Uterus (tissue), 2 donors: ENCODE measurements at regions not wholly inside any gene's neighbourhood (a gene's known extent, or its start where the extent isn't known, plus 50 kb on each side); places are given as distances from the start of the nearest gene placed in this dataset.

Source experiments
- CTCF ChIP-seq, 4 experiments: fragments of 200-600 bp in 2 of 4; fragments of 450-650 bp in 2 of 4; sonication (generic) in 2 of 4; IDR thresholded peaks; one replicate each; pipeline ENCODE4 v1.5.1; 2016 to 2019; ENCODE audit warnings: antibody characterized with exemption in 4 of 4, mild to moderate bottlenecking in 2 of 4, moderate library complexity in 1 of 4
- POLR2A ChIP-seq, 2 donors: fragments of 450-650 bp; IDR thresholded peaks; one replicate each; pipeline ENCODE4 v1.6.1; 2016; ENCODE audit warnings: antibody characterized with exemption in 2 of 2, mild to moderate bottlenecking in 1 of 2, moderate library complexity in 1 of 2

- no peak for TF ChIP-seq CTCF (IDR thresholded peaks at IDR 0.05)
- TF ChIP-seq POLR2A (IDR thresholded peaks at IDR 0.05) = no peak
These were observed 541.4 kb upstream of the SLITRK5 start for GRCh38 chr13:87129602-87130300.
